ENCODE measurements at regions not wholly inside any gene's neighbourhood (a gene's known extent, or its start where the extent isn't known, plus 50 kb on each side); places are given as distances from the start of the nearest gene placed in this dataset.

DNA sequence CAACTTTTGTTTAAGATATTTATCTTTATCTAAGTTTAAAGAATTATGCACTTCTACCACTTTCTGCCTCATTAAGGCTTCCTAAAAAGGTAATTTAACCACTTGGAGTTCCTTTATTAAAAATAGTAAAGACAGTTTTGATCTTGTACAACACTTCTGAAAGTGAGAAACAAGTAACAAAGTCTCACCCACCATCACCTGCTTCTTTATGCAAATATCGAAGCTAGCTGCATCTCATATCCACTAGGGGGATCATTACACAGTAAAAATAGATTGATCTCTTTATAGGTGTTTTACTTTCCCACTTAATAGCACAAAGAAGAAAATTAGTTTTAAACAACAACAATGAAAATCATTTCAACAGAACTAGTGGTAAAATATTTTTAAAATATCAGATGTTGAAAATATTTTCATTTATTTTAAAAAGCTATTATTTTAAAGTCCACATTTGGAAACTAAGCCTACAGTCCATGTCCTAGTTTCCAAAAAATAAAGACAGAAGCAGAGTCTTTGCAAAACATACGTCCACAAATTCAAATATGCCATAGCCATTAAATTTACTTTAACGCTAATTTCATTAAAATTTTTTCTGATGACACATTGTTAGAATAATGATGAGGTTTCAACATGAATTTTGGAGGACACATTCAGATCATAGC, 160.0 kb upstream of the SOX5 start:
- Mint-ChIP-seq H3K9me3 (ENCODE audit: low read depth) (no peaks in the 10 kb centered on the region), H3K27ac (no peak overlapping the region), H3K4me1 (no peaks in the 10 kb centered on the region), H3K4me3 (no peak overlapping the region), H3K27me3 (no peaks in the 10 kb centered on the region), H3K36me3 (ENCODE audit: low read depth) (no peaks in the 10 kb centered on the region)
- ChIA-PET POLR2A (no interaction called here), CTCF (interaction anchor here (0.5 to 0.9 kb wide), 3 partner anchors 16 to 124 kb away, joined by 3 read pairs; no protein-coding TSS in a partner anchor)
- DNase-seq (no peak), ATAC-seq (no peak)
- intact Hi-C loops (cut with DNase I, micrococcal nuclease): loop anchor here in 1 of 2 experiments (5.0 kb wide), 1 partner anchor 668 kb away; no protein-coding TSS in a partner anchor

DNA sequence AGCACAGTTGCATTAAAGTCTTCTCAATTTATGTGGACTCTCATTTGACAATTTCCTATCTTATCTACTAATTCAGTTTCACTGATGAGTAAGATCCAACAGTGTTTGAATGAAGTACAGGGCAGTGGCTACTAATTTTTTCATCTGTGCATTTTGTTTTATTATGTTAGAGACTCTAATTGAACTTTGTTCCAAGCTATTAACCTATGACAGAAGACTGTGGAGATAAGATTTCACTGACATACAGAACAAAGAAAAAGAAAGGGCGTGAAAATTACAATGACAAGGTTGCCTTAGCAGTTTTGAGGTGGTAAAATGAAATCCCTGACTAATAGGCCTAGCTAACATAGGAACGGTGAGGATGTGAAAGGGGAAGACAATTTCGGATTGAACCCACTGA, 153.2 kb upstream of the SOX5 start:
- no peaks in the 10 kb centered on the region for H3K4me1 Mint-ChIP-seq
- POLR2A ChIA-PET: no interaction called here
- no peak overlapping the region for H3K27ac Mint-ChIP-seq
- H3K36me3 Mint-ChIP-seq (ENCODE audit: low read depth): no peaks in the 10 kb centered on the region
- ATAC-seq: no peak
- H3K9me3 Mint-ChIP-seq (ENCODE audit: low read depth): no peaks in the 10 kb centered on the region
- H3K4me3 Mint-ChIP-seq: no peak overlapping the region
- intact Hi-C loops (cut with DNase I, micrococcal nuclease): no loop called here
- CTCF ChIA-PET: interaction anchor here (0.6 to 0.7 kb wide), 3 partner anchors 135 to 735 kb away, joined by 3 to 4 read pairs (median 3); no protein-coding TSS in a partner anchor
- no peaks in the 10 kb centered on the region for H3K27me3 Mint-ChIP-seq
- no peak for DNase-seq

DNA sequence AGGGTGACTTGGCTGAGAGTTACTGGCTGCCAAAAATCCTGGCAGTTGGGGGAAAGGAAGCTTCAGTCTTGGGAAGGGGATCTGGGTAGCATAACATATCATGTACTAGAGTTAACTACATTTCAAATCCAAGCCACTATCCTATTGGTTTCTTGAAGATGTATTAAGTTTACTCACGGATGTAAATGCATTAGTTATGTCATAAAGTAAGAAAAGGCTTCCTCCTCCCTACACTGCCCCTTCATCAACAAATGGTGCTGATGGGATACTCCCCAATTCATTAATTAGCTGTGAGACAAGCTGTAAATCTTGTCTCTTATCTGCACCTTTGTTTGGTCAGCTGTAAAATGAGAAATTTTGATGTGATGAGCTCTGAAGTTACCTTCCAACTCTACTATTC, 150.1 kb upstream of the SOX5 start:
- H3K4me1 Mint-ChIP-seq: no peaks in the 10 kb centered on the region
- H3K4me3 Mint-ChIP-seq: no peak overlapping the region
- no peak overlapping the region for H3K27ac Mint-ChIP-seq
- intact Hi-C loops (cut with DNase I, micrococcal nuclease): no loop called here
- CTCF ChIA-PET: no interaction called here
- POLR2A ChIA-PET: no interaction called here
- H3K9me3 Mint-ChIP-seq (ENCODE audit: low read depth): no peaks in the 10 kb centered on the region
- DNase-seq (no peak), ATAC-seq (no peak)
- no peaks in the 10 kb centered on the region for H3K36me3 Mint-ChIP-seq (ENCODE audit: low read depth)
- H3K27me3 Mint-ChIP-seq: no peaks in the 10 kb centered on the region

DNA sequence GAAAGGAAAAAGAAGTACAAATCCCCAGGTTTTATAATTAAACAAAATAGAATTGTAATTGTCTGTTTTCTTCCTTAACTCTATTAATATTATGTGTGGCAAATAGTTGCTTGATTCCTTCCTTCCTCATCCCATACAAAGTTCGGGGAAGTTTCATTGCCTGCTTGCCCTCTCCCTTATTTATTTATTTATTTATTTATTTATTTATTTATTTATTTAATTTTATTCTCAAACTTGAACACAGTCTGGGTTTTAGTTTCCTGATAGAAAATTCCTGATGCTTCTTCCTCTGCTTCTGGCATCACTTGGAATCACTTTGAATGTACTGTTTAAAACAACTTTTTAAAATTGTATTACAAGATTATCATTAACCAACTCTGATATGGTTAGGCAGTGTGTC, 145.8 kb upstream of the SOX5 start:
- Mint-ChIP-seq H3K4me1 (no peaks in the 10 kb centered on the region), H3K4me3 (no peak overlapping the region), H3K27me3 (no peaks in the 10 kb centered on the region), H3K9me3 (ENCODE audit: low read depth) (no peaks in the 10 kb centered on the region), H3K27ac (no peak overlapping the region), H3K36me3 (ENCODE audit: low read depth) (no peaks in the 10 kb centered on the region)
- ChIA-PET CTCF (no interaction called here), POLR2A (no interaction called here)
- DNase-seq (no peak), ATAC-seq (no peak)
- intact Hi-C loops (cut with DNase I, micrococcal nuclease): no loop called here

DNA sequence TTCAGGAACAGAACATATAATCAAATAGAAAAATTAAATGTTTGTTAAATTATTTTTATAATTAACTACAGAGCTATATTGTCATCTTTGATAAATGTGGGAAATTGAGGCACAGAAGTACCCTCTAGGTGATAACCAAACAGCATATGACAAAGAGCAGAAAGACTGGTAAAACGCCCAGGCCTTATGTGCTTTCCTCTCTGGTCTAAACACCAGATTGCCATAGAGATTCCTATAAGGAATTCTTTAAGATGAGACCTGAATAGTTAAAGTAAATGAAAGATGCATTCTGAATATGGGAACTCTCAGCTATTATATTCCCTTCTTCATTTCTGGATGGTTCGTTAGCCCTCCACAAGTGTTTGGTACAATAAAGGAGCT, 140.0 kb upstream of the SOX5 start:
- Mint-ChIP-seq H3K4me3 (no peak overlapping the region), H3K36me3 (ENCODE audit: low read depth) (no peaks in the 10 kb centered on the region), H3K27me3 (no peaks in the 10 kb centered on the region), H3K27ac (no peak overlapping the region), H3K4me1 (no peaks in the 10 kb centered on the region), H3K9me3 (ENCODE audit: low read depth) (no peaks in the 10 kb centered on the region)
- POLR2A ChIA-PET: no interaction called here
- no peak for DNase-seq
- intact Hi-C loops (cut with DNase I, micrococcal nuclease): no loop called here
- CTCF ChIA-PET: no interaction called here
- ATAC-seq: no peak

DNA sequence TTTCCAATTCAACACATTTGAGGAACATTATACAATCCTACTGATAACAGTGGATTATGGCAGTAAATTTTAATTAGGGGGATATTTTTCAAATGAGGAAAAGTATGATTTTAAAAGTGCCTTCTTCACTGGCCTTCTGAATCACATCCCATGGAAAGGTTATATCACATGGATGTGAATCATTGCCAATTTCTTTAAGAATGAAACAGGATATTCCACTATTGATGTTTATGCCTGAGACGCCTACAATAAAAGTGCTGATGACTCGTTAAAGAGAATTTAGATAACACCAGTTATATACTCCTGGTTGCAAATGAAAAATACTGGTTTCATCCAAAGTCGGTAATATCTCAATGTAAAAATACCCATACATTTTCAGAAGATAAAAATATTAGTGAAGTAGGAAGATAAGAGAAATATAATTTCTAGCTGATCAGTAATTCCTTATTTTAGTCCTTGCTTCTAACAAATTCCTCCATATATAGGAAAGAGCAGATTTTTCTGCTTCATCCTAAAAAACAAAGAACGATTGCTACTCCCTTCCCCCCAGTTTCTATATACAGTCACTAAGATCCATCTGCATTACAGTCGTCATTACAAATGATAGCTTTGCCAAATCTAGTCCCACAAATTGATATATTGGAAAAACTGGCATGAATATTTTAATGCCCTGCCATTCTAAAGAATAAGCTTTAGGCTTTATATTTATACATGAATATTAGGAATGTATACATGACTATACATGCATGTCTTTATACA, 139.5 kb upstream of the SOX5 start:
- no peaks in the 10 kb centered on the region for H3K36me3 Mint-ChIP-seq (ENCODE audit: low read depth)
- no peaks in the 10 kb centered on the region for H3K4me1 Mint-ChIP-seq
- H3K27me3 Mint-ChIP-seq: no peaks in the 10 kb centered on the region
- CTCF ChIA-PET: no interaction called here
- no peak for ATAC-seq
- no peaks in the 10 kb centered on the region for H3K9me3 Mint-ChIP-seq (ENCODE audit: low read depth)
- H3K4me3 Mint-ChIP-seq: no peak overlapping the region
- intact Hi-C loops (cut with DNase I, micrococcal nuclease): no loop called here
- no peak for DNase-seq
- POLR2A ChIA-PET: no interaction called here
- H3K27ac Mint-ChIP-seq: no peak overlapping the region

DNA sequence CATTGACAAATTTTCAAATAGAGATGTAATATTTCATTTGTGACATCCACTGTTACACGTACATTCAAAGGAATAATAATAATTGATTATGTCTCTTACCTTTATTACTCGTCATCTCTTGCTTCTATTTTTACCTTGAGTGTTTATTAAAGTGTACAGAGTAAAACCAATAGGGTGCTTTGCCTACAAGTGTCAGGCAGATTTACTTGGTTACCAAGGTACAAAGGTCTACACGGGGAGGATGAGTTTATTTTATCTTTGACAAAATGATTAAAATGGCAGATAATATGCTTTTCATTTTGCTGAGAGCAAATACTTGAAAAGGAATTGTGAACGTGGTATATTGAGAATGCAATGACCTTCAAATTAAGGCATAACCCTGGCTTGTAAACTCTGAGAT, 137.8 kb upstream of the SOX5 start:
- no peak overlapping the region for H3K27ac Mint-ChIP-seq
- no peak for DNase-seq
- H3K4me1 Mint-ChIP-seq: no peaks in the 10 kb centered on the region
- ChIA-PET CTCF (no interaction called here), POLR2A (no interaction called here)
- H3K36me3 Mint-ChIP-seq (ENCODE audit: low read depth): no peaks in the 10 kb centered on the region
- no peak overlapping the region for H3K4me3 Mint-ChIP-seq
- H3K9me3 Mint-ChIP-seq (ENCODE audit: low read depth): no peaks in the 10 kb centered on the region
- ATAC-seq: no peak
- H3K27me3 Mint-ChIP-seq: no peaks in the 10 kb centered on the region
- intact Hi-C loops (cut with DNase I, micrococcal nuclease): no loop called here

DNA sequence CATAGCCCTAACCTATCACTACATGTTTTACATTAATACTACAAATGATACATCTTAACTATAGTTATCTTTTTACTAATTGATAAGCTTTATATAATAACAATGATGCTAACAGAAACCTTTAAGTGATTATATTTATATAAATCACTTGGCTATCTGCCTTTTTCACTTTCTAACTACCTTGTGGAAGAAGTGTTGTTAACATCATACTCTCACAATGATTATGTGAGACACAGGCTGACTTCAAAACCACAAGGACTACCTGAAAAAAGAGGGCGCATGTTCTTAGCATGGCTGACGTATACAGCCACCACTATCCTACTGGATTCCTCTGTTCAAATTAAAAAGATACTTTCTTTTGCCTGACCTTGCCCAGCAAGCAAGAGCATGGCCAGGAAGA, 135.3 kb upstream of the SOX5 start:
- no peaks in the 10 kb centered on the region for H3K36me3 Mint-ChIP-seq (ENCODE audit: low read depth)
- no peak for DNase-seq
- H3K9me3 Mint-ChIP-seq (ENCODE audit: low read depth): peaks cover 4% of the 10 kb centered on the region
- H3K4me3 Mint-ChIP-seq: no peak overlapping the region
- H3K27me3 Mint-ChIP-seq: peaks cover 2% of the 10 kb centered on the region
- no peak overlapping the region for H3K27ac Mint-ChIP-seq
- ChIA-PET CTCF (no interaction called here), POLR2A (no interaction called here)
- no peak for ATAC-seq
- no peaks in the 10 kb centered on the region for H3K4me1 Mint-ChIP-seq
- intact Hi-C loops (cut with DNase I, micrococcal nuclease): no loop called here

DNA sequence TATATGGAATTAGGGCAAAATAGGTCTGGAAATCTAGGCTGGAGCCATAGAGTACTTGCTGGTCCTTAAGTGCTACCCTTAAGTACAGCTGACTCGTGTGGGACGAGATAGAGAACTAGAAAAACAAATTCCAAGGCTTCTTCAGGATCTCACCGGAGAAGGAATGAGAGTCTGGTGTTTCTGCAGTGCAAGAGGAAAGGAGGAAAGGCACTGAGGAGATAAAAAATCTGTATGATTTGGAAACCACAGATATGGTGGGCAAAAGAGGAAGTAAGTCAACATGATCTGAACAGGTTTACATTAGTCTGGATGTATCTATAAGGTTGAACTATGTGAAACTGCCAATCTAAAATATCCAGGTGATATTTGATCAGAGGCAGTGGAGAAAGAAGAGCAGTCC, 134.4 kb upstream of the SOX5 start:
- Mint-ChIP-seq H3K4me3 (no peak overlapping the region), H3K4me1 (no peaks in the 10 kb centered on the region), H3K9me3 (ENCODE audit: low read depth) (peaks cover 4% of the 10 kb centered on the region), H3K27ac (no peak overlapping the region), H3K27me3 (peaks cover 2% of the 10 kb centered on the region), H3K36me3 (ENCODE audit: low read depth) (no peaks in the 10 kb centered on the region)
- no peak for DNase-seq
- ChIA-PET POLR2A (no interaction called here), CTCF (no interaction called here)
- ATAC-seq: no peak
- intact Hi-C loops (cut with DNase I, micrococcal nuclease): no loop called here

DNA sequence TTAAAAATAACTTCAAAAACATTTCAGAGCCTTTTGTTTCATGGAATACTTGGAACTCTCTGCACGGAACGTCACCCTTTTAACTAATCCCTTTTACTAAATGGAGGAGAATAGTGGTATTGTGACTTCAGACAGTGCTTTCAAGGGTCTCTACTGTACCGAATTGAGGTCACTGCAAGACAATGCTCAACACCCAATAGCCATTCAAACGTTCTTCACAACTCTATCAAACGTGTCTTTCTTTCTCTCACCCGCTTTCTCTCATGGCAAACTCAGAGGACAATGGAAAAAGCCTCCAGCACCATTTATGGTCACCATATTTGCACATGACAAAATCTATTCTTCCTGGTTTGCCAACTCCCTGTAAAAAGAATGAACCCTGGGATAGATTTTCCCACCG, 132.1 kb upstream of the SOX5 start:
- CTCF ChIA-PET: no interaction called here
- Mint-ChIP-seq H3K4me1 (no peaks in the 10 kb centered on the region), H3K27ac (no peak overlapping the region), H3K36me3 (ENCODE audit: low read depth) (no peaks in the 10 kb centered on the region), H3K4me3 (no peak overlapping the region), H3K27me3 (peaks cover 2% of the 10 kb centered on the region), H3K9me3 (ENCODE audit: low read depth) (peaks cover 6% of the 10 kb centered on the region)
- ATAC-seq (no peak), DNase-seq (no peak)
- intact Hi-C loops (cut with DNase I, micrococcal nuclease): no loop called here
- POLR2A ChIA-PET: no interaction called here

DNA sequence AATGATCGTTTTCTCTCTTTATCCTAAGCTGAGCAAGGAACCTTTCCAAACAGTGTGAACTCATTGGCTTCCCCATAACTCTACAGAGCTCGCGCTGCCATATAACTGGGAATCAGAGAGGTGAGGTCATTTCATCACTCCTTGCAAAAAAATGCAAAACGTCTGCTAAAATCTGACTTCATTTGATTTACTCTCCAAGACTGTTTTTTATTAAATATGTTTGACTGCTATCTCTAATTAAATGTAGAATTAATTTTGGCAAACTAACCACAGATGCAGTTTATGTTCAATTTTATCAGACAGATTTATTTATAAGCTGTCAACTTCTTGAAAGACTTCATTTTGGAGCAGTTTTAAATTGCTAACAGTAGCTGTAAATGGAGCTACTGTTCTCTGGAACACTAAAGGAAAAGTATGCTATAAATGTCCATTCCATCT, 131.6 kb upstream of the SOX5 start:
- peaks cover 2% of the 10 kb centered on the region for H3K27me3 Mint-ChIP-seq
- CTCF ChIA-PET: no interaction called here

DNA sequence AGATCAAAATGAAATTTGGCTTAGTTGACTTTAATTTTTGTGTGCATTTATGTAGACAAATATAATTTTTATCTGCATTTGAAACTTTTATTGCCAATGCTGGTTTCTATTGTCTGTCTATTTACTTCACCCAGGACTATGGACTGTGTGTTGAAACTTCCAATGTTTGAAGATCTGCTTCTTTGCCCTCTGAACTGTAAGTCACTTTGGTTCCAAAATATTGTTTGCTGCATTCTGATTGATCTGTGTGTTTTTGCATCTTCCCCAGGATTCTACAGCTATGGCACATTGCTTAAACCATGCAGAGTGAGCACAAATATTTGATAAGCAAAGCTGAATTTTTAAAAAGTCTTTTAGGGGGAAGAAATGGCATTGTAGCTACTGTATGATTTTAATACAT, 131.0 kb upstream of the SOX5 start:
- ChIA-PET CTCF (interaction anchor here (0.7 kb wide), 1 partner anchor 432 kb away, joined by 3 read pairs; no protein-coding TSS in a partner anchor), POLR2A (no interaction called here)
- H3K27me3 Mint-ChIP-seq: peaks cover 2% of the 10 kb centered on the region
- DNase-seq (no peak), ATAC-seq (no peak)
- H3K4me1 Mint-ChIP-seq: no peaks in the 10 kb centered on the region
- peaks cover 6% of the 10 kb centered on the region for H3K9me3 Mint-ChIP-seq (ENCODE audit: low read depth)
- intact Hi-C loops (cut with DNase I, micrococcal nuclease): no loop called here
- no peak overlapping the region for H3K27ac Mint-ChIP-seq
- H3K4me3 Mint-ChIP-seq: no peak overlapping the region
- H3K36me3 Mint-ChIP-seq (ENCODE audit: low read depth): no peaks in the 10 kb centered on the region

More for the DNA sequence above, 131.6 kb upstream of the SOX5 start:
- POLR2A ChIA-PET: no interaction called here
- H3K9me3 Mint-ChIP-seq (ENCODE audit: low read depth): peaks cover 6% of the 10 kb centered on the region
- H3K27ac Mint-ChIP-seq: no peak overlapping the region
- intact Hi-C loops (cut with DNase I, micrococcal nuclease): no loop called here
- DNase-seq (no peak), ATAC-seq (no peak)
- H3K36me3 Mint-ChIP-seq (ENCODE audit: low read depth): no peaks in the 10 kb centered on the region
- no peaks in the 10 kb centered on the region for H3K4me1 Mint-ChIP-seq
- no peak overlapping the region for H3K4me3 Mint-ChIP-seq
